GM21529 (cell line): ENCODE measurements at regions not wholly inside any gene's neighbourhood (a gene's known extent, or its start where the extent isn't known, plus 50 kb on each side); places are given as distances from the start of the nearest gene placed in this dataset.

Experiments used
- ATAC-seq: cut with Tn5 transposase; IDR thresholded peaks from one replicate; pipeline ENCODE4 v1.9.1; 2021; ENCODE audit not compliant: unreplicated experiment

DNA sequence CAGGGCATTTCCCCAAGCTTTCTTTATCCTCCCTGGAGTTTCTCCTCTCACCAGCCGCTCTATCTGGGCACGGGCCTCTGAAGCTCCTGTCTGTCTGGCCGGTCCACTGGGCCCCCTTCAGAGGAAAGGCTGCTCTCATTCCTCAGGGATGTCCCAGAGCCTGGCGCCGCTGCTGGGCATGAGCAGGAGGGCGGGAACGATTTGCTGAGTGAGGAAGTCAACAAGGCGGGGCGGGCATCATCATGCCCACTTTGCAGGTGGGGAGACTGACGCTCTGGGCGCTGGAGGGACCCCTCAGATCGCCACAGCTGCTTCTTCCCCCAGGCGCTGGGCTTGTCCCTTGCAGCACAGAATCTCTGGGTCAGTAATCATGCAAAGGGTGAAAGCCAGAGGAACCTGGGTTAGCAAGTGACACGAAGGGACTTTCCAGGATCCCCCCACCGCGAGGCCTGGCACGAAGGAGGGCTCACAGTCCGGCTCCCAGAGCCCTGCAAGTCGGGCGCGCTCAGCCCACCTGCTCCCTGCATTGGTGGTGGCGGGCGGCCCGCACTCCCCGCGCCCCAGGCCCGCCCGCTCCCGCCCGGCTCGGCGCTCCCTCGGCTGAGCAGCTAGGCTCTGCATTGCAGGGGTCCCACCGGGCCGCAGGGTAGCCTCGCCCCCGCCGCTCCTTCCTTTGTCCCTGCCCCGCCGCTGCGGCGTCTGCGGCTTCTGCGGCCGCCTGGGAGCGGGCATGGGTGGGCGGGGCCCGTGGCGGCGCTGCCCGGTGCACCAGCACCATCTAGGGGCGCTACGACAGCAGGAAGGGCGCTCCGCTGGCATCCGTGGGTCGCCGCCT is 157.8 kb downstream of the CYRIA start:
- no peak for ATAC-seq

DNA sequence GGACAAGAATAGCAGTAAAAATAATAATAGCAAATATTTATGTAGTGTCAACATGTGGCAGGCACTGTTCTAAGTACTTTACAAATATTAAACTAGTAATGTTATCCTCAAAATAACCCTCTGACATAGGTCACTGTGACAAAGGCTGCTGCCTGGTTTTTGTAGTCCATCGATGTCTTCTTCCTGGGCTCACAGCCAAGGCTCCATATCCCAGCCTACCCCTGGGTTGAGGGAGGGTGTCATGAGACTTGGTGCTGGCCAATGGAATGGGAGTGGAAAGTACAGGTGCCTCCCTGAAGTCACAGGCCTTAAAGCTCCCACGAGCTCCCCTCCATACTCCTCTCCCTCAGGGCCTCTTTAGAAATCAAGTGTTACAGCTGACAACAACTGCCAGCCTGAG is 159.3 kb downstream of the CYRIA start:
- no peak for ATAC-seq

DNA sequence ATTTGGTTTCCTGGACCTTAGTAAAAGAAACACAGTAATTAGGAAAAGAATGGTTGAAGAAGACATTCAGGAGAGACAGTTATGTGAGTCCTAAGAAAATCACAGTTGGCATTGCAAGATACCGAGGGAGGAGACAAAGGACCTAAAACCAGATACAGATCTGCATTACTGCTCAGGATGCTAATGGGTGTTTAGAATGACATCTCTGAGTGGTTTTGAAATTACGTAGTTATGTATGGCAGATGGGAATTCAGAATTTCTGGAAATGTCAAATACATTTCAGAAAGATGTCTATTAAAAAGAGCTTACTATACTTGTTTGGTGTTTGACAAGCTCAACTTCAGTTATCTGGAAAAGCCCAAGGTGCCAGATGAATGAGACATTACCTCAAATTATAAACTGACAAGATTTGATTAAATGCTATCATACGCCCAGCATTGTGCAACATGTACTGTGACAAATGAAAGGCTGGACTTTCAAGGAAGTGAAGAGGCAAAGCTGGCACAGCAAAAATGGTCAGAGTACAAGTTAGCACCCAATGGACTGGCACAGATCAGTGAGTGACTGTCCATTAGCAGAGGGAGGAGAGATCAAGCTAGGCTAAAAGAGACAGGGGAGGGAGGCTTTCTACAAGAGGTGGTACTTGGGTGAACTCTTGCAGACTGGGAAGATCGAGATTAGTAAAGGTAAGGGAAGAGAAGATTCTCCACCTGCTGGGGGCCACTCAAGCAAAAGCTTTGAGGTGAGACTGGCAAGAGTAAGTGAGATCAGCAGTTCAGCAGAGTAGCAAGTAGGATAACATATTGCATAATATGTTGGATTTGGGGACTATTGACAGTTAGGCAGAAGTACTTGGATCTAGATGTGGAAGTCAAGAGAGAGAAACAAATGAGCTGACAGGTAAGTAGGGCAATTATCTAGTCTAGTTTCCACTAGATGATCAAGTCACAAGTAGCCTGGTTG is 168.9 kb downstream of the CYRIA start:
- ATAC-seq, result no peak

DNA sequence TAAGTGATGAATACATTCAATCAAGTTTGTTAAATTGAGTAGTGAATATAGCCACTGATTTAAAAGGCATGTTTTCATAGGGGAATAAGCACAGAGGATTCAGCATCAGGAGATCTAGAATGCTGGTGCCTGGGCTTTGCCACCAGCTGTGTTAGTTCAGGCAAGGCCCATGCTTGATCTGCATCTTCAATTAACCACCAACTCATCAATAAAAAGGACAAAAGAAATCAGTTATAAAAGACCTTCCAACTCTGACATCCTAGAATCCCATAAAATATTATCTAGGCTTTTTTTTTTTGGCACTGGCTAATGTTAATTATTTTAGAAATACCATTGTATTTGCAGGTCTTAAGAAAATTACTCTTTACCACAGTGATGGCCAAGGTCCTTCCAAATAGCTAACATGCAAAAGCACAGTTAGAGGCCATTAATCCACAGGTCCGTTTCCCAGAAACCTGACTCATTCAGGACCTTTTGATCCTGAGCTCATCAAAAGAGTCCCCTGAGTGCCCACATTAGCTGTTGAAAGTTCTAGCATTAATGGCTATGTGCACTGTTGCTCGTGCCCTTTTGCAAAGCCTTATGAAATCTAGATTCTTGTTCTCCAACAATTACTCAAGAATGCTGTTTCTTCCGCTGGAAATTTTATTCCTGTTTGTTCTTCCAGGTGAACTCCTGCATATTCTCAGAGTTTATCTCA is 170.0 kb downstream of the CYRIA start:
- no peak for ATAC-seq

DNA sequence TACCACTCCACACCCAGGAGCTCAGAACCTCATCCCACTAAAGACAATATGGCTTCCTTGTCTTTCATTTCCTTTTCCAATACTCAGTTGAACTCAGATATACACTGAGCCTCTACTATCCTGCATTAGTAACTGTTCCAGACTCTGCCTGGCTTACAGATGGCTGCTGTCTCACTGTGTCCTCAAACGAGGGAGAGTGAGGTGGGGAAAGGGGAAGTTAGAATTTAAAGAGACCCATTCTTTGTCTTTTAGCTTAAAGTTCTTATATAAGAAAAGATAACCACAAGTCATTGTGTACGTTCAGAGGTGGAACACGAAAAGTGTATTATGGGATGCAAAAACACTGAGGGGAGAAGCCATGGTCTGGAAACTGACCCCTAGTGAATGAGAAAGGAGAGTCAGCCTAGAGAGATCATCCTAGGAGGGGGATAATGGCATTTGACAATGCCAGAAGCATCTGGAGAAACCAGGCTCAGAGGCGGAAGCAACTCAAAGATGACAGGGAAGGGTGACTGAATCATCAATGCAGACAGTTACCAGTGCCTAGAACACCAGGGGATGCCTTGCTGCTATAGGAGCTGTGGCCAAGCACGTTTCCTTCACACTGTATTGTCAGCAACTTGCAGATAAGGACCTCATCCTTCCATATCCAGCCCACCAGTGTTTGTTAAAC is 170.7 kb downstream of the CYRIA start:
- no peak for ATAC-seq

DNA sequence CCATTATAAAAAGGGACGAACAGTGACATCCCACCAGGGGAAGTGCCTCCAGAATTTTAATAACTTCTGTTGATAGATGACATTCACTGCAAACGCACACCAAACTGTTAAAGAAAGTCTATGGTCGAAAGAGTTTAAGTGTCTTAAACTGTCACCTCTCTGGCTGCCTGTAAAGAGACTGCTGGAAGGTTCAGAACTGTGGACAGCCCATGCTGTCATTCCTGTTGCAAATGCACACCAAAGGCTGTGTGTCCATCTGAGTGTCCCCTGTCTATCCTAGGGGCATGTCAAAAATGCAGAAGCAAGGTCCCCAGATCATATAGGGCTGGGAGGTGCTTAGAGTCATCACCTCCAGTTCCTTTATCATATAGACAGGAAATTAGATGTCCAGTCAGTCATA is 171.8 kb downstream of the CYRIA start:
- no peak for ATAC-seq

DNA sequence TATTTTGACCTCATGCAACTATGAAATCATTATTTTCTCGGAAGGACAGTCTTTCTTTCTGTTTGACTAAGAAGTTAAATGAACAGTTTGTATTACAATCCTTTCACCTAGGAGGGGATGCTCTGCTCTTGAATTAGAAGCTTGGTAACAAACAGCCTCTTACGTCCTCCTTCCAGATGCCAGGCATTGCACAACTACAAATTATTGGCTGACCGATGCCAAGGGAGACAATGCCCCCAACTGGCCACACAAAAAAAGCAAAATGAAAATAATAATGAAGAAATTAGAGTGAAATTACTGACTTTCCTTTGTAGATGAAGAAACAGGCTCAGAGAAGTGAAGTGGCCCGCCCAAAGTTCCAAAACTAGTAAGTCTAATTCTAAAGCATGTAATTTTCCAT is 177.9 kb downstream of the CYRIA start:
- no peak for ATAC-seq

DNA sequence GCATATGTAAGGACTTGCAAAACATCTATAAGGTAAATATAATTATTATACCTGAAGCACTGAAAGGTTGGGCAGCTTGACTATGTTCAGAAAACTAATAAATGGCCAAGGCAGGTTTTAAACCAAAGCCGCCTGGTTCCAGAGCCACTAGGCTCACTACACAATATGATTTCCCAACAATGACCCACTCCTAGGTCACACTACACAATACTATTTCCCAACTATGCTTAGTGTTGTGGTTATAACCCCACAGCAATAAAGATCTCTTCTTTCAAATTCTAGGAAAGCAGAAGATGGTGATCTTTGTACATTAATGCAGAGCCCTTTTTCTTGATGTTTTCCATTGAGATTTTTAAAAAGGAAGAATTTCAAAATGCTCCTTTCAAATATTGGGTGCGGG is 180.4 kb downstream of the CYRIA start:
- no peak for ATAC-seq

DNA sequence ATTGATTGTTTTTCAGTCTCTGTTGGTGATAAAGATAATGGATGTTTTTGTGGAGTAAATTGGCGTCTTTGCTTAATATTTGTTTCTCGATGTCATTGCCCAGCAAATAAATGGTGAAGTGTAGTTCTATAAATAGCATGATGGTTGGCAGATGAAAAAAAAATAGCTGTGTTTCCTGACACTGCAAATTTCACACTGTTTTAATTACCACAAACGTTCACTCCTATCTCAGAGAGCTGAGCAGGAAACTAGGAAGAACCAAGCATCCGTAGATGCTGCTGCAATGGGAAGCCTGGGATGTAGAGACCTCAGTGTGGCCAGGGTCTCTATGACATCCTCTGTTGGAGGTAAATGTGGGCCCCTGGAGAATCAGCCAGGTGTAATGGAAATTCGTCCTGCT is 183.2 kb downstream of the CYRIA start:
- ATAC-seq, result no peak

DNA sequence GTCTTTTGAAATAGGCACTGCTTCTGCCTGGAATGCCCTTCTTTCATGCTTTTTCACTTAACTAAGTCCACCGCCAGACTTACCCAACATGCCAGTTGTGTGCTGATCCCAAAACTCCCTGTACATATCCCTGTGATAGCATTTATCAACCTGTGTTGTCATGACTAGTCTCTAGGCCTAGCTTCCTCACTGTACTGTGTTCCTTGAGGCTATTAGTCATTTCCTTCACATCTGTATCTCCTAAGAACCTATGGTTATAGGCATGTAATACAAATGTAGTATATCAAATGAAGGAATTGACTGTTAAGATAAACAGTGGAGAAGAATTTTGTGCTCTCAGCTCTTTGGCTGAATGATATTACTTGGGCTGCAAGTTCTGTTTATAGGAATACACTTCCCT is 184.3 kb downstream of the CYRIA start:
- ATAC-seq, result no peak

DNA sequence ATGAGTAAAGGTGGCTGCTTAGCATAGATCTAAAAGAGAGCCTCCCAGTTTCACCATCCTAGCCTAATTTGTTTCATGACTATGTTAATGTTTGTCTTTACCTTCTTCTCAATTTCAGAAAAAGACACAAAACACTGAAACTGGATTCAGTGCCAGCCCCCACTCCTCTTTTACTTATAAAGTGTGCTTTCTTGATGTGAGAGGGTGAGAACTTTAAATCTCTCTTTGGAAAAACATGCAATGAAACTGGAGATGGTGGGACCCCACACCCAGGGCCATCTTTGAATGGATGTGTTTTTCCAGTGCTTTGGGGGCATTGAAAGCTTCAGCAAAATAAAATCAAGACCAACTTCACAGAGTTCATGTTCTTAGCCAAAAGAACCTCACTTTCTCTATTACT is 185.9 kb downstream of the CYRIA start:
- no peak for ATAC-seq

DNA sequence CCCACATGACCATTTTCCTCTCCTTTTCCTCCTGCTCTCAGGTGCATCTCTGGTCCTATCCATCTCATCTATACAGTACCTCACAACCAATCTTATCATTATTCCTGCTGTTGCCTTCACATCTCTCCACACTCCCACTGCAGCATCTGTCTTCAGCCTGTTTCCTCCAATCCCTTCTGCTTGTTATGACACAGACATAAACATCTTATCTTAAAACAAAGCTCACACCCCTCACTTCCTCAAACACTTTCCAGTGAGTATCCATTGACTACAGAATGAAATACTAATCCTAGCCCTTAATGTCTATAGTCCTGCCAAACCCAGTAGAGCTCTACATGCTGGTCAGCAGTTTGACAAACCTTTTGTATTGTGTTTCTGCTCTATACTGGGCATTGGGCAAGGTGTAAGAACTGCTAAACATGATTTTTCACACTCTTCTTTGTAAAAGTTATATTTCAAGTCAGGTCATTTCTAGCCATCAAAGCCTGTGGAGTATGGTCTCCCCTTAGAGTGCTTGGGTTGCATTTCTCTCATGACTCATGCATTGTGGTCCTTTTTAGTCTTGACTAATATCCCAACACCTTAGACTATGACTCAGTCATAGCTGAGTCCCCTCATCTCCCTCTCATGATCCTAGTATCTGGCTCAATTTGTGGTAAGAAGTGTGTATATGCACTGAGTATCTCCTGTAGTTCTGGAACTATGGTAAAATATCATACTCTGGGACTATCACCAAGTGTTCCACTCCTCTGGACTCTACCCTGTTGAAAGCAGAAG is 187.0 kb downstream of the CYRIA start:
- no peak for ATAC-seq

DNA sequence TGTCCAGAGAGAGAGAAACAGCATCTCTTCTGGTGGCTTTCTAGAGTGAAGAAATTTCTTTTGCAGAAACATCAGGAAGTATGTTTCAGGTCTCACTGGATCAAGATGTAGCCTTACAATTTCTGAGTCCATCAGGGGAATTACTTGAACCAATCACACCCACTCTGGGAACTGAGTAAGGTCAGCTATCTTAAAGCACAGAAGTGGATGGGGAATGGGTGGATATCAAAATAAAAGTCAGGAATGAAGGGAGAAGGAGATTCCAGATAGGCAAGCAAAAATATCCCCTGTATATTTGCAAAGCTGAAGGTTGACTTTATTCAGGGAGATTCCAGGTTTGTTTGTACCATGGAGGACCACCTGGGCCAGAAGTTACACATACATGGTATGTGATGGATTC is 188.0 kb downstream of the CYRIA start:
- ATAC-seq, result no peak

DNA sequence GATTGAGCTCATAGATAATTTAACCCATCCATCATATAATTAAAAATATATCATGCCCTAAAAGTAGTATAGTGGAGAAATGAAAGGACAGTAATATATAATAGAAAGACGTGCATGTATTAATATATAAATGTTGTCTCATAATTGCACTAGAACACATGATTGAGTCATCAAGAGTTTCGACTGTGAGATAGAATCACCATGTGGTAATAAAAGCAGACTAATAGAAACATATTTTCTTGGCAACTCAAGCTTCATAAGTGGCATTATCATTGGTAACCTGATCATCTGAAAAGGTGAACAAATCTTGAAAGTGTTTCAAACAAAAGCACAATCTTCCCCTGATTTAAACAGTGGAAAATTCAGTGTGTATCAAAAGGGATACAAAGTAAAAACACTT is 188.8 kb downstream of the CYRIA start:
- ATAC-seq, result no peak

DNA sequence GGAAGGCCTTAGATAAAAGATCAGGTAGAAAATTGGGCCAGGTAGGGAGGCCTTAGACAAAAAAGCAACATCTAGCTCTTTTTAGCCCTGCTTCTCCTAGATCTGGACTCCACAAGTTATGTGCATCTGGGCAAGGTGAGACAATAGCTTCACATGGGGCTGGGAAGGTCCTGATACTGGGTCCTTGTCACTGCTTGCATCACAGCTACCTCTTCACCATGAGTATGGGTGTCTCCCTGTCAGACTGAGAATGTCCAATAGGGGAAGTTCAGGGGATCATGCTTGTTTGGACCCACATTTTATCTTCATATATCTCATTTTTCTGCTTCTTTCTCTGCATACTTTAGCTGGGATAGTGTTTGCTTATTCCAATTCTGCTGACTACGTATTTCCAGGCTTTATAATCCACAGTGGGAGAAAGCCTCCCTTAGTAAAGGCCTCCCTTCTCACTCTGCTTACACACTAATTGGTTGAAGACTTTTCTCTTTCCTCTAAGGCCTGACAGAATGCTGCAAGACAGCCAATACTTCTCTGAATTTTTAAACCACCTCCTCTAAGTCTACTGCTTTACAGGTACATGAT is 189.6 kb downstream of the CYRIA start:
- ATAC-seq, result no peak

DNA sequence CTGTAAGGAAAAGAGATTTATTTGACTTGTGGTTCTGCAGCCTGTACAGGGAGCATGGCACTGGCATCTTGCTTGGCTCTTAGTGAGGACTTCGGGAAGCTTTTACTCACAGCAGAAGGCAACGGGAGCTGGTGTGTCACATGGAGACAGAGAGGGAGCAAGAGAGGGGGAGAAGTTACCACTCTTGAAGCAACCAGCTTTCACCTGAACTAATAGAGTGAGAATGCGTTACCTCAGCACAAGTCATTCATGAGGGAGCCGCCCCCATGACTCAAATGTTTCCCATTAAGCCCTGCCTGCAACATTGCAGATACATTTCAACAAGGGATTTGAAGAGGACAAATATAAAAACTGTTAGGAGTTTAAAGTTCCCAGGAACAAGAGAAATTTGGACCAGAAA is 190.0 kb downstream of the CYRIA start:
- no peak for ATAC-seq

DNA sequence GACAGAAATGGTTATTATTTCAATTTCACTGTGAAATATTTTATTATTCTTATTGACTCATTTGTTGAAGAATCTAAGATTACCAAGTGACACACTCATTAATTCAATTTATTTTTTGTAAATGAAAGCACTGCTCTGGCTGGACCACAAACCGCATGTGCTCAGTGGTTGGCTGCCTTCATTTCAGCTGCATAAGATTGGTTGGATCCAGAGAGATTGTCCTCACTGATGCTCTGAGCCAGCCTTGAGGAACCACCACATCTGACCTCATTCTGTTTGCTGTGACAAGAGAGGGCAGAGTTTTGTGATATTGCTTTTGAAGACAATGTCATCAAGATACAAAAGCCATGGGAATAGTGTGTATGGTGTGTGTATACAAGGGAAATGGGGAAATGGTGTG is 192.1 kb downstream of the CYRIA start:
- ATAC-seq, result no peak

DNA sequence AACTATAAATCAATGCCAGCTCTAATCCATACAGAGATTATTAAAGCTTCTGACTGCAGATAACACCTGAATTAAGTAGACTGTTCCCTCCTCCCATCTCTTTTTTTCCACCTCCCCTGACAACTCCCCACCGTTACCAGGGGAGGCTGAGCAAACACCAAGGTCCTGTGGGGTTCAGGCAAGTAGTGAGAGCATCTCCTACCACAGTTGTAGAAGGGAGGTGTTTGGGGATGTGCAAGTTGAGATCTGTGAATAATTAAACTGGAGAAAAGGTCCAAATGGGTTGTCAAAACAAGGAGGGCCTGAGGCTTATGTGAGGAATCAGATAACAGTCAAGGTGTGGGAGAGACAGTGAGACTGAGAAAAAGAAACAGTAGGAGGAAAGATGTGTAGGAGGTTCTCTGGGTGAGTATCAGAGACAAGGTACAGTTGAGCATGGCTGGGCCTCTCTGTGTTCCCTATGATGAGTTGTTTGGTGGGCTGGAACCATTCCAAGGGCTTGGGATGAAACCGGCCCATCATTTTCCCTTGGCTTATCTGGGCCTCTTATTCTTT is 194.6 kb downstream of the CYRIA start:
- ATAC-seq, result no peak

DNA sequence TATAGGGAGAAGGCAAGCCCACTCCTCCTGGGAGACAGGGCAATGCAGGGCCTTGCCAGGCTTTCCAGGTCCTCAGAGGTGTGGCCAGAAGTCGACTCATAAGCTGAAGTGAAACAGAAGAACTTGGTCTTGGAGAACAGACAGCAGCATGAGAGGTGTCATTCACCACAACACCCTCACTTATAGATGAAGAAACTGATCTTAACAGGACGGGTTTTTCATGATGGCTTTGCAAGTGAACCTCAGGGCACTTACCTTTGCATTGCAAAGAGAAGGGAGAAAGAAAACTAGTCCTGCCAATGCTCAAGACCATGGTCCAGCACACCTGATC is 198.8 kb downstream of the CYRIA start:
- ATAC-seq, result no peak
